ENCODE measurements at regions not wholly inside any gene's neighbourhood (a gene's known extent, or its start where the extent isn't known, plus 50 kb on each side); places are given as distances from the start of the nearest gene placed in this dataset.

DNA sequence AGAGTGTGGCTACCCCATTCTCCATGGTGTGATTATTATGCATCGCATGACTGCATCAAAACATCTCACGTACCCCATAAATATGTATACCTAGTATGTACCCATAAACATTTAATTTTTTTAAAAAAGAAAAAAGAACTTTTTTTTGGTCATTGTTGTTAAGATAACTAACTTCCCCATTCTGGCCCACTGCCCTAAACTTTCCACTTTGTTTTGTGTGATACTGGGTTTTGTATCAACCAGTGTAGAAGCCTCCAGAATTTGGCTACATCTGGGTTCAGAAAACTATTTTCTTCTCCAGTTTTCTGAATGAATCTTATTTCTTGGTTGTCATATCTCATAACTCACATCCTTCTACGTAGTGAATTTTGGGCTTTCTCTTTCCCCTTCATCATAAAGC, 62.3 kb upstream of the NABP1 start:
- Histone ChIP-seq H3K27me3 (ENCODE audit: insufficient read depth, poor library complexity, severe bottlenecking) (no peaks in the 10 kb centered on the region), H3K4me3 (replicated peaks; ENCODE audit: insufficient read depth, low read length) (no peak overlapping the region), H3K27ac (replicated peaks) (no peak overlapping the region)
- TF ChIP-seq, protein P1, sequence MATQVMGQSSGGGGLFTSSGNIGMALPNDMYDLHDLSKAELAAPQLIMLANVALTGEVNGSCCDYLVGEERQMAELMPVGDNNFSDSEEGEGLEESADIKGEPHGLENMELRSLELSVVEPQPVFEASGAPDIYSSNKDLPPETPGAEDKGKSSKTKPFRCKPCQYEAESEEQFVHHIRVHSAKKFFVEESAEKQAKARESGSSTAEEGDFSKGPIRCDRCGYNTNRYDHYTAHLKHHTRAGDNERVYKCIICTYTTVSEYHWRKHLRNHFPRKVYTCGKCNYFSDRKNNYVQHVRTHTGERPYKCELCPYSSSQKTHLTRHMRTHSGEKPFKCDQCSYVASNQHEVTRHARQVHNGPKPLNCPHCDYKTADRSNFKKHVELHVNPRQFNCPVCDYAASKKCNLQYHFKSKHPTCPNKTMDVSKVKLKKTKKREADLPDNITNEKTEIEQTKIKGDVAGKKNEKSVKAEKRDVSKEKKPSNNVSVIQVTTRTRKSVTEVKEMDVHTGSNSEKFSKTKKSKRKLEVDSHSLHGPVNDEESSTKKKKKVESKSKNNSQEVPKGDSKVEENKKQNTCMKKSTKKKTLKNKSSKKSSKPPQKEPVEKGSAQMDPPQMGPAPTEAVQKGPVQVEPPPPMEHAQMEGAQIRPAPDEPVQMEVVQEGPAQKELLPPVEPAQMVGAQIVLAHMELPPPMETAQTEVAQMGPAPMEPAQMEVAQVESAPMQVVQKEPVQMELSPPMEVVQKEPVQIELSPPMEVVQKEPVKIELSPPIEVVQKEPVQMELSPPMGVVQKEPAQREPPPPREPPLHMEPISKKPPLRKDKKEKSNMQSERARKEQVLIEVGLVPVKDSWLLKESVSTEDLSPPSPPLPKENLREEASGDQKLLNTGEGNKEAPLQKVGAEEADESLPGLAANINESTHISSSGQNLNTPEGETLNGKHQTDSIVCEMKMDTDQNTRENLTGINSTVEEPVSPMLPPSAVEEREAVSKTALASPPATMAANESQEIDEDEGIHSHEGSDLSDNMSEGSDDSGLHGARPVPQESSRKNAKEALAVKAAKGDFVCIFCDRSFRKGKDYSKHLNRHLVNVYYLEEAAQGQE (IDR thresholded peaks at IDR 0.05; ENCODE audit: insufficient replicate concordance, low read depth): no peak
- no peak for TF ChIP-seq CTCF (IDR thresholded peaks at IDR 0.05; ENCODE audit: insufficient read depth, low read length)
- TF ChIP-seq GABPA (IDR thresholded peaks at IDR 0.05; ENCODE audit: low read depth): no peak
- no peak for TF ChIP-seq SPI1 (IDR thresholded peaks at IDR 0.05; ENCODE audit: borderline replicate concordance, low read depth)
- TF ChIP-seq POLR2AphosphoS5 (IDR thresholded peaks at IDR 0.05; ENCODE audit: low read depth): no peak
- DNase-seq (ENCODE audit: low read depth in 1 of 2, low spot score in 1 of 2): no peak

DNA sequence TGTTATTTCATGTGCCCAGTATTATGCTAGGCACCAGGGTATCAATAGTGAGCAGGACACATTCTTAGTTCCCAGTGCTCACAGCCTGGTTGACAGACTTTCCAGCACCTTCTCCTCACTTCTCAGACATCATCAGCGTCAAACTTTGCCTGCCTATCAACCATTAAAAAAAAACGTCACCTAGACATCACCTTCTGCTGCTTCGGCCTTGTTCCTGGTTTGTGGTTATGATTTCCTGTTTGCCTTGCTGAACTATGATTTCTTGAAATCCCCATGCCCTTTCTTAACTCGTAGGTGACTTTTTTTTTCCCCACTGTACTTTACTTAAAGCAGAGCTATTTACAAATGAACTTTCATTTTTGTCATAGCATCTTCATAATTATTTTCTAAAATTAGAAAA, 60.4 kb upstream of the NABP1 start:
- peak in 1 of 2 experiments; percentile 51 for DNase-seq (ENCODE audit: low read depth in 1 of 2, low spot score in 1 of 2)

GRCh38 chr2:191618046-191618780, 59.7 kb upstream of the NABP1 start:
- no peak for DNase-seq (ENCODE audit: low read depth in 1 of 2, low spot score in 1 of 2)
- TF ChIP-seq POLR2AphosphoS5 (IDR thresholded peaks at IDR 0.05; ENCODE audit: low read depth) (no peak), GABPA (IDR thresholded peaks at IDR 0.05; ENCODE audit: low read depth) (no peak), CTCF (IDR thresholded peaks at IDR 0.05; ENCODE audit: insufficient read depth, low read length) (no peak), SPI1 (IDR thresholded peaks at IDR 0.05; ENCODE audit: borderline replicate concordance, low read depth) (no peak)
- TF ChIP-seq, protein P1 (IDR thresholded peaks at IDR 0.05; ENCODE audit: insufficient replicate concordance, low read depth): no peak
- no peak overlapping the region for H3K4me3 ChIP-seq (replicated peaks; ENCODE audit: insufficient read depth, low read length)
- peak overlapping the region; percentile 2; the same call in 1 of the 2 replicates for H3K27ac ChIP-seq (replicated peaks)
- no peaks in the 10 kb centered on the region for H3K27me3 ChIP-seq (ENCODE audit: insufficient read depth, poor library complexity, severe bottlenecking)

More for the DNA sequence above, 60.4 kb upstream of the NABP1 start:
- Histone ChIP-seq H3K27ac (replicated peaks) (peak overlapping the region; percentile 2; the same call in 1 of the 2 replicates), H3K4me3 (replicated peaks; ENCODE audit: insufficient read depth, low read length) (no peak overlapping the region), H3K27me3 (ENCODE audit: insufficient read depth, poor library complexity, severe bottlenecking) (no peaks in the 10 kb centered on the region)
- TF ChIP-seq POLR2AphosphoS5 (IDR thresholded peaks at IDR 0.05; ENCODE audit: low read depth) (no peak), GABPA (IDR thresholded peaks at IDR 0.05; ENCODE audit: low read depth) (no peak)
- TF ChIP-seq, protein P1 (IDR thresholded peaks at IDR 0.05; ENCODE audit: insufficient replicate concordance, low read depth): no peak

Measured in HL-60 (cell line).